Suprapubic skin (tissue), 4 donors: ENCODE measurements at regions not wholly inside any gene's neighbourhood (a gene's known extent, or its start where the extent isn't known, plus 50 kb on each side); places are given as distances from the start of the nearest gene placed in this dataset.

Experiments used
- DNase-seq, 2 donors: peaks; one replicate each; pipeline ENCODE4 v3.0.0-alpha.2; 2019; ENCODE audit warnings: low spot score in 2 of 2
- H3K27ac ChIP-seq: fragments of 200-600 bp; sonication (generic); one replicate; pipeline ENCODE4 v1.5.1; 2019
- H3K27me3 ChIP-seq: fragments of 200-600 bp; sonication (generic); one replicate; pipeline ENCODE4 v1.5.1; 2019
- H3K36me3 ChIP-seq: fragments of 200-600 bp; sonication (generic); one replicate; pipeline ENCODE4 v1.5.1; 2019
- H3K4me1 ChIP-seq: fragments of 200-600 bp; sonication (generic); one replicate; pipeline ENCODE4 v1.5.1; 2019
- H3K4me3 ChIP-seq: fragments of 200-600 bp; sonication (generic); one replicate; pipeline ENCODE4 v1.5.1; 2019; ENCODE audit warnings: mild to moderate bottlenecking
- H3K9me3 ChIP-seq: fragments of 200-600 bp; sonication (generic); one replicate; pipeline ENCODE4 v1.5.1; 2019
- CTCF ChIP-seq, 2 donors: fragments of 200-600 bp in 1 of 2; fragments of 450-650 bp in 1 of 2; sonication (generic) in 1 of 2; IDR thresholded peaks; one replicate each; pipeline ENCODE4 v1.5.1; 2016 to 2019; ENCODE audit warnings: antibody characterized with exemption in 2 of 2, mild to moderate bottlenecking in 1 of 2, moderate library complexity in 1 of 2
- EP300 ChIP-seq: sonication (generic); formaldehyde crosslinking; IDR thresholded peaks from one replicate; pipeline ENCODE4 v1.6.1; 2017; ENCODE audit warnings: antibody characterized with exemption
- POLR2A ChIP-seq, 2 donors: fragments of 450-650 bp; IDR thresholded peaks; one replicate each; pipeline ENCODE4 v1.6.1; 2017; ENCODE audit warnings: antibody characterized with exemption in 2 of 2, mild to moderate bottlenecking in 2 of 2, moderate library complexity in 2 of 2
- POLR2AphosphoS5 ChIP-seq, 3 donors: sonication (generic); formaldehyde crosslinking; IDR thresholded peaks; one replicate each; pipeline ENCODE4 v1.6.1; 2017; ENCODE audit warnings: antibody characterized with exemption in 3 of 3
- WGBS: methylation state at CpG from one replicate; pipeline ENCODE4 v1.1.5; 2018; 5-methylcytosine and 5-hydroxymethylcytosine counted together

GRCh38 chr13:111573801-111574200 is 253.4 kb downstream of the TEX29 start:
- no peaks in the 10 kb centered on the region for H3K4me1 ChIP-seq
- 94% methylated on average over 7 of the region's 7 CpGs for WGBS
- DNase-seq: no peak
- H3K27ac ChIP-seq: no peak overlapping the region
- TF ChIP-seq POLR2A (IDR thresholded peaks at IDR 0.05) (no peak), EP300 (no peak), POLR2AphosphoS5 (IDR thresholded peaks at IDR 0.05) (no peak)
- no peak overlapping the region for H3K4me3 ChIP-seq
- H3K27me3 ChIP-seq: no peaks in the 10 kb centered on the region
- no peaks in the 10 kb centered on the region for H3K36me3 ChIP-seq
- H3K9me3 ChIP-seq: peaks cover 4% of the 10 kb centered on the region

GRCh38 chr13:111575276-111575675 is 254.8 kb downstream of the TEX29 start:
- Histone ChIP-seq H3K27ac (no peak overlapping the region), H3K4me3 (no peak overlapping the region), H3K36me3 (no peaks in the 10 kb centered on the region), H3K27me3 (no peaks in the 10 kb centered on the region), H3K9me3 (peaks cover 4% of the 10 kb centered on the region), H3K4me1 (no peaks in the 10 kb centered on the region)
- WGBS: 84% methylated on average over 6 of the region's 9 CpGs
- no peak for TF ChIP-seq CTCF (IDR thresholded peaks at IDR 0.05)
- no peak for TF ChIP-seq POLR2AphosphoS5 (IDR thresholded peaks at IDR 0.05)
- TF ChIP-seq POLR2A (IDR thresholded peaks at IDR 0.05): no peak
- TF ChIP-seq EP300: no peak
- DNase-seq: no peak

GRCh38 chr13:111575719-111576118 is 255.3 kb downstream of the TEX29 start:
- Histone ChIP-seq H3K9me3 (peaks cover 4% of the 10 kb centered on the region), H3K27me3 (no peaks in the 10 kb centered on the region), H3K4me3 (no peak overlapping the region), H3K4me1 (no peaks in the 10 kb centered on the region), H3K27ac (no peak overlapping the region), H3K36me3 (no peaks in the 10 kb centered on the region)
- no peak for DNase-seq
- WGBS: 55% methylated on average over 4 of the region's 5 CpGs
- TF ChIP-seq POLR2A (IDR thresholded peaks at IDR 0.05) (no peak), EP300 (no peak), CTCF (IDR thresholded peaks at IDR 0.05) (no peak), POLR2AphosphoS5 (IDR thresholded peaks at IDR 0.05) (no peak)

GRCh38 chr13:111577208-111577828 is 256.9 kb downstream of the TEX29 start:
- Histone ChIP-seq H3K4me3 (no peak overlapping the region), H3K36me3 (no peaks in the 10 kb centered on the region), H3K4me1 (no peaks in the 10 kb centered on the region), H3K27me3 (no peaks in the 10 kb centered on the region), H3K9me3 (peaks cover 4% of the 10 kb centered on the region), H3K27ac (no peak overlapping the region)
- TF ChIP-seq CTCF (IDR thresholded peaks at IDR 0.05) (no peak), POLR2A (IDR thresholded peaks at IDR 0.05) (no peak), EP300 (no peak), POLR2AphosphoS5 (IDR thresholded peaks at IDR 0.05) (no peak)
- DNase-seq: no peak
- WGBS: 78% methylated on average over 9 of the region's 9 CpGs

- DNase-seq: no peak
- Histone ChIP-seq H3K27me3 (no peaks in the 10 kb centered on the region), H3K36me3 (no peaks in the 10 kb centered on the region), H3K9me3 (peaks cover 4% of the 10 kb centered on the region), H3K4me3 (no peak overlapping the region), H3K4me1 (no peaks in the 10 kb centered on the region), H3K27ac (no peak overlapping the region)
- WGBS: 84% methylated on average over 15 of the region's 15 CpGs
- TF ChIP-seq EP300: no peak
Observed at GRCh38 chr13:111577956-111578605, 257.6 kb downstream of the TEX29 start.

GRCh38 chr13:111584101-111584672 is 263.7 kb downstream of the TEX29 start:
- H3K36me3 ChIP-seq: no peaks in the 10 kb centered on the region
- DNase-seq: no peak
- WGBS: 71% methylated on average over 22 of the region's 22 CpGs
- H3K27ac ChIP-seq: no peak overlapping the region
- H3K9me3 ChIP-seq: no peaks in the 10 kb centered on the region
- no peak for TF ChIP-seq POLR2AphosphoS5 (IDR thresholded peaks at IDR 0.05)
- no peak for TF ChIP-seq CTCF (IDR thresholded peaks at IDR 0.05)
- TF ChIP-seq POLR2A (IDR thresholded peaks at IDR 0.05): no peak
- no peaks in the 10 kb centered on the region for H3K27me3 ChIP-seq
- no peaks in the 10 kb centered on the region for H3K4me1 ChIP-seq
- H3K4me3 ChIP-seq: no peak overlapping the region
